ENCODE measurements at regions not wholly inside any gene's neighbourhood (a gene's known extent, or its start where the extent isn't known, plus 50 kb on each side); places are given as distances from the start of the nearest gene placed in this dataset.
A peak's percentile ranks its signal among the peaks of the same experiment; 100 is the strongest.
"Not testable (repeated sequence)": the region's sequence is repeated elsewhere in the genome, so short reads cannot be mapped to it uniquely, and the experiment has no call there.

DNA sequence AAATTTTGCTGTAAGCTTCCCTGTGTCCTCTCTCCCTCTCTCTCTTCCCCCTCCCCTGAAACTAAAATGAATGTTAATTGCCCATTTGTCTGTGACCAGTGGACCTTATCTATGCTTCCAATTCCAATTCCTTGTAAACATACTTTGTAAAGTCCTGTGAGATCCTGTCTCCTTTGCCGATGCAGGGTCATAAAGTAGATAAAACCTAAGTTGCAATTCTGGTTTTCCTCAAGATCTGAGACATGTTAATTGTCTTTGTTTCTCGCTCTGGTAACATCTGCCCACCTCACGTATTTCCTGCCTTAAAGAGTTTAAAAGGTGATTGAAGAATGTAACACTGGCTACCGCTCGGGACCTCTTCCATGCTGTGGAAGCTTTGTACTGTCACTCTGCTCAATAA lies 2503.4 kb downstream of the ARAP2 start:
- not testable (repeated sequence) for DNase-seq

DNA sequence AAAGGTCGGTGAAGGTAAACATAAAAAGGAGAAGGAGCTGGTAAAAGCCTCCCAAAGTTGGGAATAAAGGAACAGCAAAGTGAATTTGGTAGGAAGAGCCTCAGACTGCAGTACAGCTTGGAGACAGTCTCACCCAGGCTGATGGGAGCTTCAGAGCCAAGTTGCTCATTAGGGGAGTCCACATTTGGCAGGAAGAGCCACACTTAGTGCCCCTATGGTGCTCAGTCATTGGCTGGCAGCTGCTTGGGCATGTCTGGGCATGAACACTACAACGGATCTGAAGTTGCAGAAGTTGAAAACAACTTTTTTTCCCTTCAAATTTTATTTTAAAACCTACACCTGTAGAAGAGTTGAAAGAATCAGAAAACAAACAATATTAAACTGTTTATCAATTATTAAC lies 2497.3 kb downstream of the ARAP2 start:
- DNase-seq = no peak

DNA sequence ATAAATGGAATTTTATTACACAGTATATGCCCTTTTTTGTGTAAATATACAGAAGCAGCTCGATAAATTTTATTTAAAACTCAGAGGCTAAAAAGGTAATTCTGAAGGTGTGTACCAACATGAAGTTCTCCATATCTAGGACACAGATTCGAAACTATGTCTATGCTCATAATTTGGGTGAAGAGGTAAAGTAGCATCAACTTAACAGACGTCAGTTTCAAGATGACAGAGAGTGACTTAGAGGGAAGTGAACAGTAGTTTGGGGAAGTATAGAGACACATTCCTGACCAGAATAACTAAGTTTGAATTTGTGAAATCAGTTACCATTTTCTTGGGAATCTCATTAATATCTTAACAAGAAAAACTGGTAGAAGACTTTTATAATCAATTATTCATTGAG lies 2493.3 kb downstream of the ARAP2 start:
- no peak for DNase-seq

DNA sequence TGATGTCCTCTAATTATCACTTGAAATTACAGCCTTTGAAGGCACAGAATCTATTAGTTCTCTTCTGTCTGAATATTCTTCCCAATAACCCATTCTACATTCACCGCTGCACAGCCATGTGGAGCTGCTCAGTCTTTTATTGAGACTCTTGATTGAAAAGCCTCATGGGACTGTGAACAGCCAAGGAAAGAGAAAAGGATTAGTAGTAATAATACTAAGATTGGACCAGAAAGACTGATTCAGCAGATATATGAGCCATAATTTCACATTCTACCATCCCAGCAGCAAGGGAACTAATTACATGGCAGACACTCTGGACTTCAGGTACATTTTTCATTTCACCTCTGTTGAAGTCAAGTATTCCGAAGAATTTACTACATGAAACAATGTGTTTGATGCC lies 2471.7 kb downstream of the ARAP2 start:
- no peak for DNase-seq

DNA sequence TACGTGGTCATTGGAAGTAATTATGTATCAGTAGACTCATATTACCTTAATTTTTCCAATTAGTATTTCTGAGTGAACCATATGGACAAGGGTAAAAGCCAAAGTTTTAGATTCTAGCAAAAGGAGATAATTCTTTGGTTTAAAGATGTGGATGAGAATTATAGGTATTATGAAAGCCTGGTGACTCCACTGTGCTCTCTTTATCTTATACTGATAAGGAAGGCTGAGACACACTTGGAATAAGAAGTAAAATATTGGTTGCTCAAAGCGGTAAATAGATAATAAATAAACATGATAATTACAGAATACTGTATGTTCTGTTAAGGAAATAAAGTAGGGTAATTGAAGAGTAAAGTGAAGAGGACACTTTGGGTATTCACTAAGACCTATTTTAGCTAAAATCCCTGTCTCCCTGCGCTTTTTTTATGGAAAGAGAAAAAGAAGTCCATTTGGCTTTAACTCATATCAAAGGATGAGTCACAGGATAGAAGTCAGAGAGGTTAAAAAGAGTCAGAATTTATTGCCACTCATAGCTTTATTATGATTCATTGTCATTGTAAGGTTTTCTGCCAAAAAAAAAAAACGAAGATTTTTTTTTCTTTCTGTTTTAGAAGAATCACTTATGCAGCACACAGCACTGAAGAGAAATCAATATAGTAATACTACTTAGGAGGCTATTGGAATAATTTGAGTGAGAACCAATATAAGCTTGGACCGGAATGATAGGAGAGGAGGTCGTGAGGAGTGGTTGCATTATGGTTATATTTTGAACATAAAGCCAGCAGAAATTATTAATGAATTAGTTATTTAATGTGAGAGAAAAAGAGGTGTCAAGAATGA lies 2463.1 kb downstream of the ARAP2 start:
- DNase-seq = no peak

DNA sequence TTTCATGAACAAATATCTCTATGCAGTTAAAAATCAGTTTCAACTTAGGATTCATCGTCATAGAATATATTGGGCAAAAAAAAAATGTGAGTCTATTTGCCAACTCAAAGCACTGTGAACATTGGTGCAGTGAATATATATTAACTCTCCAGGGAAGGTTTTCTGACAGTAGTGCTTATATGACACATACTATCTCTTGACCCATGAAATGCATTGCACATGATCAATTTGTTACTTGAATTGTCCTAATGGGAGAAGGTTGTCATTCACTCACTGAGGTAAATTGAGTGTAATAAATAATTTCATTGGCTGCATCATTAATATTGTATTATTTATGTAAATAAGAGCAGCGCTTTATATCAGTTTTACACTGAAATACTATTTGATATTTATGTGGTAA lies 2458.5 kb downstream of the ARAP2 start:
- no peak for DNase-seq

DNA sequence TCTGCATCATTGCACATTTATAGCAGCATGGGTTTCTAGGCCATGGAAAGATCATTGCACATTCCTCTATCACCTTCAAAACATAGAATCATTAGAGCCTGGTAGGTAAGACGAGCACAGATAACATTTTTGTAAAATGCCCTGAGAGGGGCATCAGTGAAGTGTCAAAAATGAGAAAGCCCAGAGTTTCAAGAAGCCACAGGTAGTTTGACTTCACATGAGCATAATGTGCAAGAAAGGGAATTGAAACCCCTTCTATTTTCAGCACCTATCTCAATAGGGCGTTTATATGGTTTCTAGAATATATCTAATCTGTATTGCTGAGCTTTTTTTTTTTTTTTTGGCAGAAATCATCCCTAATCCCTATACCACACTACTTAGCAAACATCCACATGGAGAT lies 2441.7 kb downstream of the ARAP2 start:
- DNase-seq = no peak

DNA sequence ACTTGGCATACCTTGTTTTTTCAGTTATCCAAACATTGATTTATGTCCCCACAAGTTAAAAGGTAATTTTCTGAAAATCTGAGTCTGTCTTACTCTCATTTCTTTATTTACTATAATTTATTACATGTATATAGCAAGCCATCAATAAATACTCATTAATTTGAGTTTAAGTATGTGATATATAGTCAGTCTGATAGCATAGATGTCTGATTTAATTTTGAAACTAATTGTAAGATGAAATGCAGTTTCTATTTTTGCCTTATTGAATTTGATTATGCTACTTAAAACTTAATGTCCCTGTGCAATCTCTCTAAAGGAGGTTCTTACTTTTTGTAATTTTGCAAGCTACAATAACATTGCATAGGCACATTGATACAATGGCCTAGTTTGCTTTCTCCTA lies 2418.6 kb downstream of the ARAP2 start:
- DNase-seq = no peak

DNA sequence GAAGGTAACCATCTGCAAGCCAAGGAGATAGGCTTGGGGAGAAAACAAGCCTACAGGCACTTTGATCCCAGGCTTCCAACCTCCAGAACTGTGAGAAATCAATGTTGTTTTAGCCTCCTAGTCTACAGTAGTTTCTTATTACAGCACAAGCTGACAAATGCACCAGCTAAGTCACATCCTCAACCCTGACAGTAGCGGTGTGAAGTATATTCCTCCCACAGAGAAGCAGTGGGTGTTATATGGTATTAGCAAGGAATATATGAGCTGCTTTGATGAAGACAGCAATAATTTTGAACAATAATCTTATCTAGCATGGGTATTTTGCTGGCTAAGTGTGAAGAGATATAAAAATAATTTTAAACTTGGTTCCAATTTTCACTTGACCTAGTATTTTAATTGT lies 2415.0 kb downstream of the ARAP2 start:
- not testable (repeated sequence) for DNase-seq

DNA sequence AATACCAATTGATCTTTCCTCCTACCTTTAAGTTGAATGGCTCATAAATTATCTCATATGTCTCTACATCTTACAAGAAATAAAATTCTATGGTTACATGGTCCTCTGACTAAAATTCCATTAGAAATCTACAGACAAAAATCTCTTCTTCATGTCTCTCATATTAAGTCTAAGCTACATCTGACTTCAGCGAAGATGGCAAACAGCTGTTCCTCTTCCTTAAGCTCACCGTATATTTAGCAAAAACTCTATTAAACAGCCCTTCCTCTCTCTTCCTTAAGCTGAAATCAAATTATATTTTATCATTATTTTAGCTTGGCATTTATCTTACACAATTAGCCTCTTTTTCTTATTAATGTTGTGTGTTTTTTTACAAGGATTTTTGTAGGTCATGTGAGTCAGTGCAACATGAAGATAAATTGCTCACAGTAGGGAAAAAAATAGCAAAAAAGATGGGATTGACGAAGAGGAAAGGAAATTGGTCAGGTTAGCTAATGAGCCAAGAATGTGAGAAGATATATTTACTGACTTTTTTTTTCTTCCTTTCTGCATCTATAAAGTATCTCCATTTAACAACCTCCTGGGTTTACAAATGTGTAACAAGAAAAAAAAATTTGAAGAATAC lies 2412.8 kb downstream of the ARAP2 start:
- no peak for DNase-seq

DNA sequence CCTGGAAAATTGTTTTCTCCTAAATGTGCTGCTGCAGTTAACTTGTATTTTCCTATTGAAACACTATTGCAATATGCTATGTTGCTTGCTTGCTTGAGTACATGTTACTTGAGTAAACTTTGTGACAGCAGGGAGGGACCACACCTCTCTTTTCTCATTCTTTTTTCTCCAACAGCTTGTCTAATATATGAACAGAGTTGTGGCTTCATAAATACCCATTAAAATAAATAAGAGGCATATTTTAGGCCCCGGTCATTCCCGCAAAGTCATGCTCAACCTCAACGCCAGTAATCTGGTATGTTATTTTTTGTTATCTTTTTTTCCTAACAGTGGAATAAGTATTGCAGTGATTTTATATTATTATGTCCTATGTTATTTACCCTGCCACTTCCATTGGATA lies 2408.6 kb downstream of the ARAP2 start:
- not testable (repeated sequence) for DNase-seq

DNA sequence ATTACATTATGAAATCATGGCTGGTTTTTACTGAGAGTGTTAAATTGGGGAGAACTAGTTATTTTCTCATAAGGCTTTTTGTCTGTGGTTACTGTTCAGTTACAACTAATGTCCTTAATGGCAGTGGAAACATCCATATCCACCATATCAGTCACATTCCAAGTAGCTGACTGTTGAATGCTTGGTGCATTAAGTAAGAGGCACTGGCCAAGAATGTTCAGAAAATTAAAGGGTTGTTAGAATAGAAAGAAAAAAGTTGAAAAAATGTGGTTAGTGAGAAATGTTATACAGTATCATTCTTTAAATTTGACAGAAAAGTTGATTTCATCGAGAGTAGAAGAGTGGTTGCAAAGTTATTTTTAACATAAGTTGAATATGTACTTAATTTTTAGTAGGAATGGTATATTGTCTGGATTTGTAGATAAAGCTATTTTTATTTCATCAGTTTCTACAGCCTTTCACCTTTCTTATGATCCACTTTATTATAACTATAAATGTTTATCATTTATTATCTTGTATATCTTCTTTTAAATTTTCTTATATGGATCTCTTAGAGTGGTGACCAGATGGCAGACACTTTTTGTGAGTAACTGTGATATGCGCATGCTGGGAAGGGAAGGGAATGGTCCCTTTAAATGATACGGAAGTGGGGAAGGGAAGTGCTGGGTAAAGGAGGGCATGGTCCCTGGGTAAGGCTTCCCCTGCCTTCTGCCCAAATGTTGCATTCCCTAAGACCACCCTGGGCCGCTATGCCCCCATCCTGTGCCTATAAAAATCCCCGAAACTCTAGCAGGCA lies 2407.1 kb downstream of the ARAP2 start:
- peak; percentile 15 for DNase-seq

DNA sequence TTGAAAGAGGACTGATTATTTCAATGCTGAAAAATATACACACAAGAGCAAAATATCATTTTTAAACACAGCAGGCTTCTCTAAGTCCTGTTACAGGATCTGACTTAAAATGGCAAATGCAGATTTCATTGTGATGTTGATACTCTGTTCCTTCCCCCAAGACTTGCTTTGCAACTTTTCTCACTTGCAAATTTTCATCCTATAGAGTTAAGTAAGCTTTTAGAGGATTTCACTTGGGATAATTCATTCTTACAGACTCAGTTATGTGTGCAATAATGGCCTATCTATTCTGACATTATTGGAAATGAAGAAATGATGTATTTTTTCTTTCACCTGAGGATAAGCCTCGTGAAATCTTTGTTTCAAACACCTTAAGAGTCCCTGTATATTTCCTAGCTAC lies 2403.2 kb downstream of the ARAP2 start:
- DNase-seq = no peak

DNA sequence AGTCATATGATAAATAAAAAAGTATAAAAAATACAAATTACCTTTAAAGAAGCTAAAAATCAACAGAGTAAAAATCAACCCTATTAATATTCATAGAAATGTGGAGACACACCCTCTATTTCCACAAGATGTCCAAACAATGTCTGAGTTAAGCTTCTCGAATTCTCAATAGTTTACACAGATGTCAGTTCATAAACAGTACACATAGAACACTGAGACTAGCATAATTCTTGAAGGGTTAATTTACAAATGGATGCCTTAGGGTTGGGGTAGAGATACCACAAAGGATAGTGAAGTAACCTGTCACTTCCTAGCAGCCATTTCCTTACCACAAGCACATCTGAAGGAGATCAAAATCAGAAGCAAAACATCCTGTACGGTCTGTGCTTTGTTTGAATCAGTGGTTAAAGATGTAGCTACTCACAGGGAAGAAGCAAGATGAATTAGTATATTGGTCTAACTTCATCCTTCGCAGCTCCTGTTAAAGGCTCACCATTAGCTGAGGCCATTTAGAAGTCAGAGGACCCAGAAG lies 2393.9 kb downstream of the ARAP2 start:
- no peak for DNase-seq

DNA sequence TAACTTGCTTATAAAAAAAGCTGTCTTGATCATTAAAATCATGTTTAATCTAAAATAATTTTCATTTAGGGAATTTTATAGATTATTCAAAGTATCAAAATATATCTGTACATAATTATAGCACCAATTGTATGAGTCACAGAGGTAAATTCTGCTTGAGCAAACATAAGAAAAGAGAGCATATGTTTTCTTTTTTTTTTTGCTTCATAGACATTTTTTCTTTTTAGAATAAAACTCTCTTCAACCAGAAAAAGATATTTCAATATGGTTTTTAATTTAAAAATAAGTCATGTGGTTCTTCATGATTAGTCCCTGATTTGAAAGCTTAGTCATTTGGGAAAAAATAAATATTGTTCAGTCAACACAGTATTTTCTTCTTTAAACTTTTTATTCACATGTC lies 2390.6 kb downstream of the ARAP2 start:
- not testable (repeated sequence) for DNase-seq

DNA sequence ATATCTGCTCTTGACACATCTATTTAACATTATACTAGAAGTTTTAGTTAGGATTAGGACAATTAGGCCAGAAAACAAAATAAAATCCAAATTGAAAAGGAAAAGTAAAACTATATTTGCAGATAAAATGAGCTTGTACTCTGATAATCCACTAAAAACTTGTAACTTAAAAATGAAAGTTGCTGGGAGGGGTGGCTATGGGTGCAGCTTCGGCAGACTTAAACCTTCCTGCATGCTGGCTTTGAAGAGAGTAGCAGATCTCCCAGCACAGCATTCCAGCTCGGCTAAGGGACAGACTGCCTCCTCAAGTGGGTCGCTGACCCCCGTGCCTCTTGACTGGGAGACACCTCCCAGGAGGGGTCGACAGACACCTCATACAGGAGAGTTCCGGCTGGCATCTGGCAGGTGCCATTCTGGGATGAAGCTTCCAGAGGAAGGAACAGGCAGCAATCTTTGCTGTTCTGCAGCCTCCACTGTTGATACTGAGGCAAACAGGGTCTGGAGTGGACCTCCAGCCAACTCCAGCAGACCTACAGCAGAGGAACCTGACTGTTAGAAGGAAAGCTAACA lies 2379.9 kb downstream of the ARAP2 start:
- DNase-seq = no peak

DNA sequence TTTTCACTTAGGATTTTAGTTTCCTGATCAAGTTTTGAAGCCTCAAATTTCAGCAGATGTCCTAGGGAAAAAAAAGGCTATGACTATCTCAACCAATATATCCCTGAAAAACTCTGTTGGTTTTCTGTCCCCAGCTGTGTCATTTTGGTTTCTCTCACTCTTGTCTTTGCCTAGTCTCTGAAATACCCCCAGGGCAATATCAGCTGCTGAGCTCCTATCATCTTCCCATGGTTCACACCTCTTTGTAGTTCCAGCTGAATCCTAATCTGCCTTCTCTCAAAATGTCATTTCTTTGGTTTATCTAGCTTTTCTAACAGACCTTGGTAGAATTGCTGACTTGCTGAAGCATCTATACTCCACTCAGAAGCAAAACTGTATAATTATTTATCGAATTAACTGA lies 2370.5 kb downstream of the ARAP2 start:
- DNase-seq = no peak

DNA sequence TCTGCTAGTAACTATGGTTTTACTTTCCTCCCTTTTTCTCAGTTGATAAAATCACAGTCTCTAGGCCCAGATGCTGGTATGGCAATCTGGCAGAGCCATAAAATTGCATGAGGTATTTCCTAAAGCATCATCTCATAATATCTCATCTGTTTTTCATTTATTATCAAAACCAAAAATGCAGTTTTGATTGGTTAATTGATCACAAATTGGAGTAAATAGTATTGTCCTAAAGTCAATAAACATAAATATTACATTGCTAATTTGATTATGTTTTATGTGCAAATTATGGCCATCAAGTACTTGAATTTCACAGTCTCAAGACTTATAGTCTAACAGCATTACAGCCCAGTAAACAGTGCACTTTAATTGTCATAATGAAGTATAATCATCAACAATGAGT lies 2365.6 kb downstream of the ARAP2 start:
- no peak for DNase-seq

DNA sequence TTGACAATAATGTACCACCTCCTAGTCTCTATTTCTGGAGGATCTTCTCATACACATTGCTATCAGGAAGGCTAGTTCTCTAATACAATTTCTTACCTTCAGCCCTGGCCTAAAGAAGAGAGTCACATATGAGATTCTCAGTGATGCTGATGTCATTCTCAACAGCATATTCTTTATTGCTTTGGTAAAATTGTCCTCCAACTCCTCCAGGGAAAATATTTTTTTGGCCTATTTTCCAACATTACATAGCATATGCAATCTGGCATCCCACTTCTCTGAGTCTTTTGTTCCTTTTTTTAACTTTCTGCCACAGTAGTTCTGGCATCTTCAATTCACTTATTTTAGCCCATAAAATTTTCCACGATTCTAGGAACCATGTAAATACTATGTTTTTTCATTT lies 2363.1 kb downstream of the ARAP2 start:
- no peak for DNase-seq

DNA sequence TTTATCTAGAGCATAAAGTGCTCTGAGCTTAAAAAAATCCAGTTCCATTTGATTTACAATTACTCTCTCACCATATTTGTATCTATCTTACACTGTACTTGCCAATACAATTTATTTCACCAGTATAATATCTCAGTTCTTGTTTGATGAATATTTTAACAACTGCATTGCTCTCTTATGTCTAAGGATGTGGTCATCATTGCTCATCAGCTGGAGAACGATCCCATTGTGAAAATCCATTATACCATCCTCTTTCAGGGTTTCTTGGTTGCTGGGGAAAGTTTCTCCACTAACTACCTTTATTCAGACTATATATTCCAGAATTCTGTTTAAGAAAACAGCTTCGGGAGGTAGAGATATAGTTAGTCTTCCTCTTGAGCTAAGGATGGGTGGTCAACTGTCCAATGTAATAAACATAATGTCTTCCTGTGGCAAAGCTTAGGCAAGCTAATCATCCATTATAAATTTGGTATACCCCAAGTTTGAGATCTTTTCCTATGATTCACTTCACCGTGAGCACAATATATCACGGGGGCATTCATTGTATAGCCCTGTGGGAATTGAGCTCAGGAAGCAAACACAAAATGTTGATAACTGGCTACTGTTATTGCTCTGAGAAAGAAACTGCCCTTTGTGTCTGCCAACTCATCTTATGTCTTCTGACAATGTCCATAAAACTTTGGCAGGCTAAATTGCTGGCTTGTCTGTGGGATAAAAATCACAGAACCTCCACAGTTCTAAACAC lies 2361.9 kb downstream of the ARAP2 start:
- DNase-seq = peak; percentile 15

DNA sequence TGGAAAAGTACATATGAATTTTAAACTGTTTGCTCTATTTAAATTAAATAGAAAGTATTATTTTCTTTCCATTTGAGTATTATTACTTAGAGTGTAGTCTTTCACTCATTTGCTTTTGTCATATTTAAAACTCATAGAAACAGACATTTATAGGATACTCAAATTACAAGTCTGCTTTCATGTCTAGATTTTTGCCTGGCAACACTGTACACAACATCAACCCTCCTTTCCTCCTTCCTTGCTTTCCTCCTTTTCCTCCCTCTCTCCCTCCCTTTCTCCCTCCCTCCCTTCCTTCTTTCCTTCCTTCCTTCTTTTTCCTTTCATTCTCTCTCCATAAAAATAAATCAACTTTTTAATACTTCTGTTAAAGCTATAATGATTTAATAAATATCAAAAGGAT lies 2361.2 kb downstream of the ARAP2 start:
- no peak for DNase-seq

DNA sequence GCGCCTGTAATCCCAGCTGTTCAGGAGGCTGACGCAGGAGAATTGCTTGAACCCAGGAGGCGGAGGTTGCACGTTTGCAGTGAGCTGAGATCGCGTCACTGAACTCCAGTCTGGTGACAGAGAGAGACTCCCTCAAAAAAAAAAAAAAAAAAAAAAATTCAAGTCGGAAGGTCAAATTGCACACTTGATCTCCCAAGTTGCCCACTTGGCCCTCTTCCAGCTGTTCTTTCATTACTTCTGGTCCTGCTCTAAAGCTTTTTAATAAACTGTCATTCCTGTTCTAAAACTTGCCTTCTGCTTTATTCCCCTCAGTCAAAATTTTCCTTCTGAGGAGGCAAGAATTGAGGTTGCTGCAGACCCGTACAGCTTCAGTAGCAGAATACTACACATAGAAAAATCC lies 2358.0 kb downstream of the ARAP2 start:
- DNase-seq = no peak

DNA sequence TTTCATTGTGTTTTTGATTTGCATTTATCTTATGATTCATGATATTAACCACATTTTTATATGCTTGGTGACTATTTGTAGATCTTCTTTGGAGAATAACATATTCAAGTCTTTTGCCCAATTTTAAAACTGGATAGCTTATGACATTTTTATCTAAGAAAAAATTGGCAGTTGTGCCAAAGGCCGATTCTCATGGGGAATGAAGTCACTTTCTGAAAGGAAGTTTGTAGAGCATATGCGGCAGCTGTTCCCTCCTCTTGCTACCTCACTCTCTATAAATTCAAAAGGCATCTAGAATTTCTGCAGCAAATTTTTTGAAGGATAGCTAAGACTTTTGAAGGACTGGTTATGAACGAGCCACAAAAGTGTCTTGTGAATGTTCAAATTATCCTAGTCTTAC lies 2353.5 kb downstream of the ARAP2 start:
- DNase-seq = no peak

Data from left hindlimb (tissue), 1 donor.